Calu3 (cell line): ENCODE measurements at regions not wholly inside any gene's neighbourhood (a gene's known extent, or its start where the extent isn't known, plus 50 kb on each side); places are given as distances from the start of the nearest gene placed in this dataset.
"Not testable (repeated sequence)": the region's sequence is repeated elsewhere in the genome, so short reads cannot be mapped to it uniquely, and the experiment has no call there.

Experiments used
- BruUV-seq: library from RNA; stranded (reverse); fragments of 400-500 nt; replicated peaks from 2 replicates; lab custom pipeline; 2021; lab: Mats Ljungman, UMichigan
- CTCF ChIA-PET: fragments of 300-600 bp; sonication (Branson Sonifier 250); formaldehyde crosslinking; loops from one replicate; lab custom pipeline; 2022; ENCODE audit warnings: antibody characterized with exemption; lab: Charles Lee
- DNase-seq: peaks from one replicate; pipeline ENCODE4 v3.0.0; 2022
- H3K27ac Mint-ChIP-seq: one replicate; pipeline ENCODE4 v1.8.0; 2022; ENCODE audit warnings: mixed read lengths; ENCODE audit not compliant: unreplicated experiment
- H3K27me3 Mint-ChIP-seq: one replicate; pipeline ENCODE4 v1.8.0; 2022; ENCODE audit warnings: mixed read lengths; ENCODE audit not compliant: unreplicated experiment
- H3K36me3 Mint-ChIP-seq: one replicate; pipeline ENCODE4 v1.8.0; 2022; ENCODE audit warnings: mild to moderate bottlenecking, moderate library complexity, mixed read lengths; ENCODE audit not compliant: insufficient read depth, unreplicated experiment
- H3K4me1 Mint-ChIP-seq: one replicate; pipeline ENCODE4 v1.8.0; 2022; ENCODE audit warnings: mild to moderate bottlenecking, low read depth, mixed read lengths; ENCODE audit not compliant: unreplicated experiment
- H3K4me3 Mint-ChIP-seq: one replicate; pipeline ENCODE4 v1.8.0; 2022; ENCODE audit warnings: mild to moderate bottlenecking, low read depth, moderate library complexity, mixed read lengths; ENCODE audit not compliant: unreplicated experiment
- H3K9me3 Mint-ChIP-seq: one replicate; pipeline ENCODE4 v1.8.0; 2022; ENCODE audit warnings: low read depth, mixed read lengths; ENCODE audit not compliant: unreplicated experiment
- intact Hi-C: fragments of 100-400 bp; cut with micrococcal nuclease; formaldehyde crosslinking; loops from one replicate; pipeline ENCODE4 v1.10.0; 2022; ENCODE audit not compliant: unreplicated experiment
- TF ChIP-seq, protein P1 (sequence below): fragments of 200-600 bp; IDR thresholded peaks from one replicate; pipeline ENCODE4 v1.8.0; 2022; ENCODE audit warnings: antibody characterized with exemption; ENCODE audit not compliant: unreplicated experiment

DNA sequence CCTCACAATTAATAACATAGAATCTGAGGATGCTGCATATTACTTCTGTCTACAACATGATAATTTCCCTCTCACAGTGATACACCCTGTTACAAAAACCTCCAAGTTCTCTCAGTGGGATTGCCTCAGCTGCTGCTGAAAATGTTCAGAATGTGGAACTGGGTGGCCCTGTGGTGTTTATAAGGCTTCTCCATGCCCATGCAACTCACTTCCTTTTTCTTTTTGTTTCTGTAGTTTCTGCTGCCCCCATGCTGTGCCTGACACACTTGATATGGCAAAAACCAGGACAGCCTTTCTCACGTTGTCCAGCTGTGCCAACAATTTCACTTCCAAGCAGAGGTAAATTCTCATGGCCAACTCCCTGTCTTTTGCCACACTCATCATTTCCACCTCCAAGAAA, 206.2 kb downstream of the RPIA start:
- BruUV-seq, result no TSS peak
- no peak for DNase-seq
- H3K4me3 Mint-ChIP-seq, result no peak overlapping the region
- H3K36me3 Mint-ChIP-seq, result no peaks in the 10 kb centered on the region
- no peaks in the 10 kb centered on the region for H3K9me3 Mint-ChIP-seq
- H3K27ac Mint-ChIP-seq, result no peak overlapping the region
- H3K27me3 Mint-ChIP-seq, result peaks cover 52% of the 10 kb centered on the region
- intact Hi-C loops, result no loop called here
- TF ChIP-seq, protein P1, sequence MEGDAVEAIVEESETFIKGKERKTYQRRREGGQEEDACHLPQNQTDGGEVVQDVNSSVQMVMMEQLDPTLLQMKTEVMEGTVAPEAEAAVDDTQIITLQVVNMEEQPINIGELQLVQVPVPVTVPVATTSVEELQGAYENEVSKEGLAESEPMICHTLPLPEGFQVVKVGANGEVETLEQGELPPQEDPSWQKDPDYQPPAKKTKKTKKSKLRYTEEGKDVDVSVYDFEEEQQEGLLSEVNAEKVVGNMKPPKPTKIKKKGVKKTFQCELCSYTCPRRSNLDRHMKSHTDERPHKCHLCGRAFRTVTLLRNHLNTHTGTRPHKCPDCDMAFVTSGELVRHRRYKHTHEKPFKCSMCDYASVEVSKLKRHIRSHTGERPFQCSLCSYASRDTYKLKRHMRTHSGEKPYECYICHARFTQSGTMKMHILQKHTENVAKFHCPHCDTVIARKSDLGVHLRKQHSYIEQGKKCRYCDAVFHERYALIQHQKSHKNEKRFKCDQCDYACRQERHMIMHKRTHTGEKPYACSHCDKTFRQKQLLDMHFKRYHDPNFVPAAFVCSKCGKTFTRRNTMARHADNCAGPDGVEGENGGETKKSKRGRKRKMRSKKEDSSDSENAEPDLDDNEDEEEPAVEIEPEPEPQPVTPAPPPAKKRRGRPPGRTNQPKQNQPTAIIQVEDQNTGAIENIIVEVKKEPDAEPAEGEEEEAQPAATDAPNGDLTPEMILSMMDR, result no peak
- H3K4me1 Mint-ChIP-seq, result no peaks in the 10 kb centered on the region
- CTCF ChIA-PET, result no interaction called here

- Mint-ChIP-seq H3K36me3 (no peaks in the 10 kb centered on the region), H3K9me3 (no peaks in the 10 kb centered on the region), H3K27ac (no peak overlapping the region), H3K27me3 (peaks cover 46% of the 10 kb centered on the region), H3K4me3 (no peak overlapping the region), H3K4me1 (no peaks in the 10 kb centered on the region)
- no TSS peak for BruUV-seq
- CTCF ChIA-PET, result interaction anchor here (0.6 to 1.4 kb wide), 6 partner anchors 11 to 73 kb away, joined by 3 to 4 read pairs (median 4); no protein-coding TSS in a partner anchor
- peak; percentile 22 for DNase-seq
- TF ChIP-seq, protein P1, result peak; percentile 45
- intact Hi-C loops, result no loop called here
Measured at GRCh38 chr2:88903749-88904353, 212.4 kb downstream of the RPIA start.

GRCh38 chr2:88913280-88913679, 221.8 kb downstream of the RPIA start:
- H3K4me3 Mint-ChIP-seq, result no peak overlapping the region
- H3K27me3 Mint-ChIP-seq, result peaks cover 76% of the 10 kb centered on the region
- H3K9me3 Mint-ChIP-seq, result no peaks in the 10 kb centered on the region
- DNase-seq, result no peak
- H3K27ac Mint-ChIP-seq, result no peak overlapping the region
- H3K36me3 Mint-ChIP-seq, result no peaks in the 10 kb centered on the region
- no peaks in the 10 kb centered on the region for H3K4me1 Mint-ChIP-seq
- intact Hi-C loops, result no loop called here
- CTCF ChIA-PET, result no interaction called here
- TF ChIP-seq, protein P1, result no peak
- no TSS peak for BruUV-seq

GRCh38 chr2:88919087-88919738, 227.7 kb downstream of the RPIA start:
- intact Hi-C loops, result loop anchor here (1.0 to 2.0 kb wide), 4 partner anchors 39 to 176 kb away; no protein-coding TSS in a partner anchor
- Mint-ChIP-seq H3K27me3 (peaks cover 66% of the 10 kb centered on the region), H3K27ac (no peak overlapping the region), H3K4me3 (no peak overlapping the region), H3K9me3 (no peaks in the 10 kb centered on the region), H3K4me1 (no peaks in the 10 kb centered on the region), H3K36me3 (no peaks in the 10 kb centered on the region)
- BruUV-seq, result no TSS peak
- TF ChIP-seq, protein P1, result peak; percentile 46
- CTCF ChIA-PET, result interaction anchor here (1.0 kb wide), 2 partner anchors 15 kb away, joined by 3 to 4 read pairs; no protein-coding TSS in a partner anchor
- DNase-seq, result peak; percentile 37

DNA sequence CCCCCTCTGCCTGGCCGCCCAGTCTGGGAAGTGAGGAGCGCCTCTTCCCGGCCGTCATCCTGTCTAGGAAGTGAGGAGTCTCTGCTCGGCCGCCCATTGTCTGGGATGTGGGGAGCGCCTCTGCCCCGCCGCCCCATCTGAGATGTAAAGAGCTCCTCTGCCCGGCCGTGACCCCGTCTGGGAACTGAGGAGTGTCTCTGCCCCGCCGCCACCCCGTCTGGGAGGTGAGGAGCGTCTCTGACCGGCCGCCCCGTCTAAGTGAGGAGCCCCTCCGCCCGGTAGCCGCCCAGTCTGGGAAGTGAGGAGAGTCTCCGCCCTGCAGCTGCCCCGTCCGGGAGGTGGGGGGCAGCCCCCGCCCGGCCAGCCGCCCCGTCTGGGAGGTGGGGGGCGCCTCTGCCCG, 228.9 kb downstream of the RPIA start:
- intact Hi-C loops, DNase-seq, CTCF ChIA-PET, H3K27ac Mint-ChIP-seq, H3K9me3 Mint-ChIP-seq, H3K36me3 Mint-ChIP-seq, H3K4me1 Mint-ChIP-seq, BruUV-seq, H3K4me3 Mint-ChIP-seq: not testable (repeated sequence)
- peaks cover 54% of the 10 kb centered on the region for H3K27me3 Mint-ChIP-seq
